AG10803 (cell line): ENCODE measurements at regions not wholly inside any gene's neighbourhood (a gene's known extent, or its start where the extent isn't known, plus 50 kb on each side); places are given as distances from the start of the nearest gene placed in this dataset.

ENCODE experiments used
- DNase-seq: peaks from one replicate; pipeline ENCODE4 v3.0.0; 2010; ENCODE audit warnings: low read depth
- H3K4me3 ChIP-seq: 2 replicates; pipeline ENCODE4 v1.5.1; 2011; ENCODE audit warnings: mild to moderate bottlenecking, low read length, control low read depth
- CTCF ChIP-seq: conservative IDR thresholded peaks from 2 replicates; pipeline ENCODE4 v1.5.1; 2011; ENCODE audit warnings: mild to moderate bottlenecking, low read length, control low read depth, inconsistent platforms

GRCh38 chr1:60896701-60897363 is 185.5 kb upstream of the NFIA start:
- no peak for TF ChIP-seq CTCF
- no peak overlapping the region for H3K4me3 ChIP-seq
- DNase-seq = no peak

GRCh38 chr1:60895701-60896100 is 186.7 kb upstream of the NFIA start:
- no peak for DNase-seq
- no peak overlapping the region for H3K4me3 ChIP-seq
- TF ChIP-seq CTCF = no peak

GRCh38 chr1:60895252-60895651 is 187.1 kb upstream of the NFIA start:
- no peak overlapping the region for H3K4me3 ChIP-seq
- TF ChIP-seq CTCF = no peak
- DNase-seq = no peak

- H3K4me3 ChIP-seq = no peak overlapping the region
- no peak for TF ChIP-seq CTCF
- DNase-seq = no peak
These were observed 187.6 kb upstream of the NFIA start for GRCh38 chr1:60894741-60895140.

GRCh38 chr1:60894130-60894529 is 188.2 kb upstream of the NFIA start:
- TF ChIP-seq CTCF = no peak
- H3K4me3 ChIP-seq = no peak overlapping the region
- no peak for DNase-seq

GRCh38 chr1:60893136-60893930 is 189.0 kb upstream of the NFIA start:
- no peak for DNase-seq
- TF ChIP-seq CTCF = no peak
- H3K4me3 ChIP-seq = no peak overlapping the region

GRCh38 chr1:60891765-60892164 is 190.6 kb upstream of the NFIA start:
- no peak for DNase-seq
- TF ChIP-seq CTCF = no peak

More at GRCh38 chr1:60891765-60892164, 190.6 kb upstream of the NFIA start:
- H3K4me3 ChIP-seq = no peak overlapping the region
